ENCODE measurements at regions not wholly inside any gene's neighbourhood (a gene's known extent, or its start where the extent isn't known, plus 50 kb on each side); places are given as distances from the start of the nearest gene placed in this dataset.

DNA sequence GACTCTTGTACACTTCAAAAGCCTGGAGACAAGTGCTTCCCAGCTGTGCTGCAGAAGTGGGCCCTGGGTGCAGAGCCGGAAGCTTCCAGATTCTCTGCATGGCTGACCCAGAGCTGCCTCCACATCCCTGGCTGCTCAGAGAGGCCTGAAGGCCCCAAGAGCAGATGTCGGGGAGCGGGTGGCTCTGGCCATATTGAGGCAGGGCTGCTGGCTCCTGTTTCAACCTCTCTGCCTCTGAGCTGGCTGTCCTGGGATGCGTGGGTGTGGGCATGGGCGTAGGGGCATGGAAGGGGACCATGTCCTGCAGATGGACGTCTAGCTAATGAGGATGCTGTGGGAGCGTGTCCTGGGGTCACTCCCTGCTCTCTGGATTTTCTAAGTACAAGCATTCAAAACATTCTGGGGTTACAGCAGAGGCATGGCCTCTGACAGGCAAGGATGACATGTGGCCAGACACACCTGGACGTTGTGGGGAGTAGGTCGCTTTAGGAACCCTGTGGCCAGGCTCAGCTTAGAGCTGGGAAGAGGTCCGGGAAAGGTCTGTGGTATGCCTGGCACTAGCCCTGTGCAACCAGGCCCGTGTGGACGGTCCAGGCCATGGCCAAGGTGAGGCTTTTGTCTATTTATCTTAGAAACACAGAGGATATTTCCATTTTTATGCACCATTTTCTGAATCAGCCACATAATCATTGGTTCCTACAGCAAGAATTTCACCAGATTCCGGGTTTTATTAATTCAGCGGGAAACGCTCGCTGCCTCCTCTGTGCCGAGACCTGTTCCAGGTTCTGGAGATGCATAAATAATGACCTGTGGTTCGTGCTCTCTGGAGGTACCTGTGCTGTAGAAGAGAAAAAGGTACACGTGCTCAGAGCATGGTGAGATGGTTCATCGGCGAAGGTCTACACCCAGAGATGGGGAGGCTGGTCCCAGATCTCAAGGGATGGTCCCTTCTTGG, 361.1 kb downstream of the GLRX3 start:
- TF ChIP-seq, protein P1, sequence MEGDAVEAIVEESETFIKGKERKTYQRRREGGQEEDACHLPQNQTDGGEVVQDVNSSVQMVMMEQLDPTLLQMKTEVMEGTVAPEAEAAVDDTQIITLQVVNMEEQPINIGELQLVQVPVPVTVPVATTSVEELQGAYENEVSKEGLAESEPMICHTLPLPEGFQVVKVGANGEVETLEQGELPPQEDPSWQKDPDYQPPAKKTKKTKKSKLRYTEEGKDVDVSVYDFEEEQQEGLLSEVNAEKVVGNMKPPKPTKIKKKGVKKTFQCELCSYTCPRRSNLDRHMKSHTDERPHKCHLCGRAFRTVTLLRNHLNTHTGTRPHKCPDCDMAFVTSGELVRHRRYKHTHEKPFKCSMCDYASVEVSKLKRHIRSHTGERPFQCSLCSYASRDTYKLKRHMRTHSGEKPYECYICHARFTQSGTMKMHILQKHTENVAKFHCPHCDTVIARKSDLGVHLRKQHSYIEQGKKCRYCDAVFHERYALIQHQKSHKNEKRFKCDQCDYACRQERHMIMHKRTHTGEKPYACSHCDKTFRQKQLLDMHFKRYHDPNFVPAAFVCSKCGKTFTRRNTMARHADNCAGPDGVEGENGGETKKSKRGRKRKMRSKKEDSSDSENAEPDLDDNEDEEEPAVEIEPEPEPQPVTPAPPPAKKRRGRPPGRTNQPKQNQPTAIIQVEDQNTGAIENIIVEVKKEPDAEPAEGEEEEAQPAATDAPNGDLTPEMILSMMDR (IDR thresholded peaks at IDR 0.05; ENCODE audit: low read depth, low read length): no peak
- in situ Hi-C loops (cut with HindIII; ENCODE audit: low sequenced_read_pairs): no loop called here
- H3K4me3 ChIP-seq (ENCODE audit: low read depth, low read length): no peak overlapping the region
- no peak for DNase-seq (ENCODE audit: low read depth, low spot score)

DNA sequence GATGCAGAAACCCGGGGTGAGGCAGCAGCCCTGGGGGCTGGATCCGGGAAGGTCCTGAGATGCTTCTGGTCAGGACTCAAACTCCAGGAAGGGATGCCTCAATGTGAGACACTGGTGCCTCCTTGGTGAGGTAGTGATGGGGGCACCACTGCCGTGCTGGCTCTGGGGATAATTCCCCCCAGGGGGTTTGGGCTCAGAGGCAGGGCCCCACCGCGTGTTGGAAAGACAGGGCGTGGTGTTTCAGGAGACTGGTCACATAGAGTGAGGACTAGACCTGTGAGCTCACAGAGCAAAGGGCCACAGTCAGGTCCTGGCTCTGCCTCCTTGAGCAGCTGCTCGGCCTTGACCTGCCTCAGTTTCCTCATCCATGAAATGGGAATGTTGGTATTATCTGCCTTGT, 361.9 kb downstream of the GLRX3 start:
- TF ChIP-seq, protein P1 (IDR thresholded peaks at IDR 0.05; ENCODE audit: low read depth, low read length): no peak
- H3K4me3 ChIP-seq (ENCODE audit: low read depth, low read length): no peak overlapping the region
- DNase-seq (ENCODE audit: low read depth, low spot score): no peak
- in situ Hi-C loops (cut with HindIII; ENCODE audit: low sequenced_read_pairs): no loop called here

DNA sequence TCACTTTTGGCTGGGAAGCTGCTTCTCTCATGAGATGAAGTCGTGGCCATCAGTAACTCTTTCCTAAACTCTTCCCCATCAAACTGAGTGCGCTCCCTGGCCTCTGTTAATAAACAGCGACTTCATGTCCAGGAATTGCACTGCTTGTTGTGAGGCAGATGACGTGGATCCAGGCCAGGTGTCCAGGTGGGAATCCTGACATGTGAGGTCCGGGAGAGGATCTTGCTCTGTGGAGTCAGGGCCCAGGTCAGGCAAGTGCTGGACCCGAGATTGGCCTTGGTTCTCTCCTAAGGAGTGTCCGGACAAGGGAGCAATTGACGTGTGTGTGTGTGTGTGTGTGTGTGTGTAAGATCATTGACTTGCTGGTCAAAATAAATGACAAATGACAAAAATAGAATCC, 362.7 kb downstream of the GLRX3 start:
- in situ Hi-C loops (cut with HindIII; ENCODE audit: low sequenced_read_pairs): no loop called here
- TF ChIP-seq, protein P1 (IDR thresholded peaks at IDR 0.05; ENCODE audit: low read depth, low read length): no peak
- no peak for DNase-seq (ENCODE audit: low read depth, low spot score)
- H3K4me3 ChIP-seq (ENCODE audit: low read depth, low read length): no peak overlapping the region

DNA sequence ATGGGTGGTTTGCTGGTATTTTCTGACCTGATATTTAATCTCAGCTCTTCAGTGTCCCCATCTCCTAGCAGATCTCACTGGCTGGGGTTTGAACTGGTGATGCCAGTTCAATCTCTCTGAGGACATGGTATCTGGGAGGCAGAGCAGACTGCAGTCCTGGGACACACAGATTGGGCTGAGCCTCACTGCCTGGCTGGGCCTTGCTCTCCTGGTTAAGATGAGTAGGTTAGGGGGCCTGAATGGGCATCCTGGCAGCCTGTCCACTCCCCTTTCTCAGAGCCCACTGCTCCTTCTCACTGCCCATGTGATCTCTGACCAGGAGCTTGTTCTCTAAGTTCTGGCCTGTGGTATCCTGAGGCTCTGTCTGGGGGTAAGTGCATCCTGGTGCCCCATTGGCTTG, 363.4 kb downstream of the GLRX3 start:
- DNase-seq (ENCODE audit: low read depth, low spot score): no peak
- H3K4me3 ChIP-seq (ENCODE audit: low read depth, low read length): no peak overlapping the region
- TF ChIP-seq, protein P1 (IDR thresholded peaks at IDR 0.05; ENCODE audit: low read depth, low read length): no peak
- in situ Hi-C loops (cut with HindIII; ENCODE audit: low sequenced_read_pairs): no loop called here

DNA sequence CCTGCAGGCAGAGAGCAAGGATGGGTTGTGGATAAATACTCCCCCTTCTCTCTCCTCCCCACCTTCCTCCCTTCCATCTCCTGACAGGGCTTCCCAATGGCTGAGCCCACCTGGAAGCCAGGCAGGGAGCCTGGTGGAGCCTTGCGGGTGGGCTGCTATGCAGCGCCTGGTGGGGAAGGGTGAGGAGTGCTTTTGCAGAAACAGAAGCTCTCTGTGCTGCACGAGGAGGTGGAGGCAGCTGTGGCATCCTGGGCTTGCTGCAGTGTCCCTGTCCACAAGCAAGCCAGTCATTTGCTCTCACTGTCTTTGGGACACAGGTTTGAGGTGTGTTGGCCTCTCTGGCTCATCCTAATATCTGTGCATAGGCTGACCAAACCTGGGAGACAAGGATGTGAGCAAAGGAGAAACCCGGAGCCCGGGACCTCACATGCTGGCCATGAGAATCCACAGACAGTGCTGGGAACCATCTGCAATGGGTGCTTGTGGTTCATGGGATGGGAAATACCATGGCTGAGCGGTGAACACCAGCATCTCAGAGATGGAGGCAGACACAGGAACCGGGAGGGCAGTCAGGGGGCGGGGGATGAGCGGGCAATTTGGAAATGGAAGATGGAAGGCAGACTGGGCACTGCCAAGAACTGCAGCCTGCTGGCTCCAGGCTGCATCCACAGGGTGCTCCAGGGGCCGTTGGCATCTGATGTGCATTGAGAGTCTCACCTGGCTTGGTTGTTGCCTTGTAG, 364.2 kb downstream of the GLRX3 start:
- H3K4me3 ChIP-seq (ENCODE audit: low read depth, low read length): no peak overlapping the region
- DNase-seq (ENCODE audit: low read depth, low spot score): no peak
- in situ Hi-C loops (cut with HindIII; ENCODE audit: low sequenced_read_pairs): no loop called here
- TF ChIP-seq, protein P1 (IDR thresholded peaks at IDR 0.05; ENCODE audit: low read depth, low read length): no peak

DNA sequence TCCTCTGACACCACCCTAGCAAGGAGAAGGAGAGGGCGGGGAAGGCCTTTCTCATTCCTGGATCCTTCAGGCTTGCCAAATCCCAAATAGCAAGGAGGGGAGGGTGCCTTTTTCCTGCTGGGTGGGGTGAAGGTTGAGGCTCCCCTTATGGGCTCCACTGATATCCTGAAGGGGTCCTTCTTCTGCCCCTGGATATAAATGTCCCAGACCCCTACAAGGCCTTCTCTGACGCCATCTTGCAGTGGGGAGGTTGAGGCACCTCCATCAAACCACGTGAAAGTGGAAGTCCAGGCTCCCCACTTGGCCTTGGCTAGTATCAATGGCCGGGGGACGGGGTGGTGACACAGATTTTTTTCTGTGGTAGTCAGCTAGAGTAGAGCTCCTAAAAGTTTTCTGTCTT, 371.3 kb downstream of the GLRX3 start:
- in situ Hi-C loops (cut with HindIII; ENCODE audit: low sequenced_read_pairs): no loop called here
- TF ChIP-seq, protein P1 (IDR thresholded peaks at IDR 0.05; ENCODE audit: low read depth, low read length): no peak
- DNase-seq (ENCODE audit: low read depth, low spot score): no peak
- H3K4me3 ChIP-seq (ENCODE audit: low read depth, low read length): no peak overlapping the region
